NCI-H446 treated with DMSO at 0.1 percent for 48 hours (cell line): ENCODE measurements at regions not wholly inside any gene's neighbourhood (a gene's known extent, or its start where the extent isn't known, plus 50 kb on each side); places are given as distances from the start of the nearest gene placed in this dataset.
"Not testable (repeated sequence)": the region's sequence is repeated elsewhere in the genome, so short reads cannot be mapped to it uniquely, and the experiment has no call there.

ENCODE experiments used
- DNase-seq: peaks from one replicate; lab custom pipeline; 2025; lab: John Stamatoyannopoulos, UW

GRCh38 chr12:131288765-131289695, 335.3 kb downstream of the ADGRD1 start:
- DNase-seq: not testable (repeated sequence)

- not testable (repeated sequence) for DNase-seq
Measured at GRCh38 chr12:131289807-131290206, 336.1 kb downstream of the ADGRD1 start.

- no peak for DNase-seq
Measured at GRCh38 chr12:131290255-131290959, 336.7 kb downstream of the ADGRD1 start.

GRCh38 chr12:131293071-131294015, 339.6 kb downstream of the ADGRD1 start:
- DNase-seq: not testable (repeated sequence)

GRCh38 chr12:131294716-131295115, 341.0 kb downstream of the ADGRD1 start:
- not testable (repeated sequence) for DNase-seq

- DNase-seq: not testable (repeated sequence)
Measured at GRCh38 chr12:131295117-131295516, 341.4 kb downstream of the ADGRD1 start.

- not testable (repeated sequence) for DNase-seq
Measured at GRCh38 chr12:131295559-131295958, 341.9 kb downstream of the ADGRD1 start.

GRCh38 chr12:131296136-131296535, 342.4 kb downstream of the ADGRD1 start:
- not testable (repeated sequence) for DNase-seq

GRCh38 chr12:131296651-131297050, 342.9 kb downstream of the ADGRD1 start:
- not testable (repeated sequence) for DNase-seq

GRCh38 chr12:131298526-131299369, 345.0 kb downstream of the ADGRD1 start:
- not testable (repeated sequence) for DNase-seq

GRCh38 chr12:131299370-131299701, 345.6 kb downstream of the ADGRD1 start:
- not testable (repeated sequence) for DNase-seq

- not testable (repeated sequence) for DNase-seq
Measured at GRCh38 chr12:131303576-131303975, 349.9 kb downstream of the ADGRD1 start.

- DNase-seq: not testable (repeated sequence)
Measured at GRCh38 chr12:131304642-131305041, 350.9 kb downstream of the ADGRD1 start.

GRCh38 chr12:131309700-131310099, 356.0 kb downstream of the ADGRD1 start:
- DNase-seq: no peak

- not testable (repeated sequence) for DNase-seq
Measured at GRCh38 chr12:131310227-131310969, 356.7 kb downstream of the ADGRD1 start.

- not testable (repeated sequence) for DNase-seq
Measured at GRCh38 chr12:131311279-131311722, 357.6 kb downstream of the ADGRD1 start.

GRCh38 chr12:131311764-131312163, 358.1 kb downstream of the ADGRD1 start:
- DNase-seq: no peak

GRCh38 chr12:131312382-131312781, 358.7 kb downstream of the ADGRD1 start:
- not testable (repeated sequence) for DNase-seq

- no peak for DNase-seq
Measured at GRCh38 chr12:131312793-131313545, 359.3 kb downstream of the ADGRD1 start.
